ENCODE measurements at regions not wholly inside any gene's neighbourhood (a gene's known extent, or its start where the extent isn't known, plus 50 kb on each side); places are given as distances from the start of the nearest gene placed in this dataset.
A peak's percentile ranks its signal among the peaks of the same experiment; 100 is the strongest.

DNA sequence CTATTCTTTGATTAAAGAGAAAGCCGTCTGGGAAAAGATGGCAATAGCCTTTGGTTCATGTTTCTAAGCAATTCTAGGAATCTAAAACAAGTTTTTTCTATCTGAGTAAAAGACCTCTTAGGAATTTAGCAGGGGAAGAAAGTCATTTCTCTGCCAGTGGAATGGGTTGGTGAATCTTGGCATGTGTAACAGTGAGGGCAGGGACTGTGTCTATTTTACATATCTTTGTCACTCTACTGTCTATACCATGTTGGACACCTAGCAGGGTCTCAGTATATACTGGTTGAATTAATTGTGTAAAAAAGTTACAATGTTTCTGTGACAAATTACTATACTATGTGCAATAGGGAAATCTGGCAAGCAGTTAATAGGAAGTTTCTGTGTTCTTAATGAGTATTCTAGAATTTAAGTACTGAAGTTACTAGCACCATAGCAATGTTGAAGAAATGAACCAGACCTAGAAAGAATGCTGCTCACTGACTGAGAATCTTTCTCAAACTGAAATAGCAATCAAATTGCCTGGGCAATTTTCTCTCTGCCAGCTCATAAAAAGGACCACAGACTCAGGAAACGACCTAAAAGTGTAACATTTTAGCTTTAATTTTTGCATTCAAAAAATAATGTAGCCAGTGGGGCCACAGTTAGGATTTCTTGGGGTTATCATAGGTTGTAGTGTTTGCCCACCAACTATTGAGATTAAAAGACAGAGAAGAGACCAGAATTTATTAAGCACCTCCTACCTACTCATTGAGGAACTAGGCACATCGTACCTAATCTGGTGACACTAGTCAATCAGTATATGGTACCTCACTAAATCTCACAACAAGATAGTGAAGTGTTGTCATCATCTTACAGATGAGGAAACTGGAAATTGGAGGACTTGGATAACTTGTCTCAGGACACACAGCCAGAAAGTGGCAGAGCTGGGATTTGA is 56.2 kb upstream of the LEKR1 start:
- Histone ChIP-seq H3K27ac (no peak overlapping the region), H3K36me3 (no peaks in the 10 kb centered on the region), H3K4me3 (no peak overlapping the region), H3K4me1 (no peaks in the 10 kb centered on the region), H3K27me3 (no peaks in the 10 kb centered on the region), H3K9me3 (no peaks in the 10 kb centered on the region)
- 77 to 94% (median 85%) methylated on average over 3 of the region's 3 CpGs for WGBS, 5 donors
- DNase-seq, result no peak
- intact Hi-C loops (cut with DNase I; ENCODE audit: low total_unique reads), result no loop called here
- TF ChIP-seq, protein P1, sequence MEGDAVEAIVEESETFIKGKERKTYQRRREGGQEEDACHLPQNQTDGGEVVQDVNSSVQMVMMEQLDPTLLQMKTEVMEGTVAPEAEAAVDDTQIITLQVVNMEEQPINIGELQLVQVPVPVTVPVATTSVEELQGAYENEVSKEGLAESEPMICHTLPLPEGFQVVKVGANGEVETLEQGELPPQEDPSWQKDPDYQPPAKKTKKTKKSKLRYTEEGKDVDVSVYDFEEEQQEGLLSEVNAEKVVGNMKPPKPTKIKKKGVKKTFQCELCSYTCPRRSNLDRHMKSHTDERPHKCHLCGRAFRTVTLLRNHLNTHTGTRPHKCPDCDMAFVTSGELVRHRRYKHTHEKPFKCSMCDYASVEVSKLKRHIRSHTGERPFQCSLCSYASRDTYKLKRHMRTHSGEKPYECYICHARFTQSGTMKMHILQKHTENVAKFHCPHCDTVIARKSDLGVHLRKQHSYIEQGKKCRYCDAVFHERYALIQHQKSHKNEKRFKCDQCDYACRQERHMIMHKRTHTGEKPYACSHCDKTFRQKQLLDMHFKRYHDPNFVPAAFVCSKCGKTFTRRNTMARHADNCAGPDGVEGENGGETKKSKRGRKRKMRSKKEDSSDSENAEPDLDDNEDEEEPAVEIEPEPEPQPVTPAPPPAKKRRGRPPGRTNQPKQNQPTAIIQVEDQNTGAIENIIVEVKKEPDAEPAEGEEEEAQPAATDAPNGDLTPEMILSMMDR (IDR thresholded peaks at IDR 0.05), result no peak
- TF ChIP-seq POLR2A (IDR thresholded peaks at IDR 0.05) (no peak), POLR2AphosphoS5 (IDR thresholded peaks at IDR 0.05) (no peak), EP300 (IDR thresholded peaks at IDR 0.05) (no peak)

DNA sequence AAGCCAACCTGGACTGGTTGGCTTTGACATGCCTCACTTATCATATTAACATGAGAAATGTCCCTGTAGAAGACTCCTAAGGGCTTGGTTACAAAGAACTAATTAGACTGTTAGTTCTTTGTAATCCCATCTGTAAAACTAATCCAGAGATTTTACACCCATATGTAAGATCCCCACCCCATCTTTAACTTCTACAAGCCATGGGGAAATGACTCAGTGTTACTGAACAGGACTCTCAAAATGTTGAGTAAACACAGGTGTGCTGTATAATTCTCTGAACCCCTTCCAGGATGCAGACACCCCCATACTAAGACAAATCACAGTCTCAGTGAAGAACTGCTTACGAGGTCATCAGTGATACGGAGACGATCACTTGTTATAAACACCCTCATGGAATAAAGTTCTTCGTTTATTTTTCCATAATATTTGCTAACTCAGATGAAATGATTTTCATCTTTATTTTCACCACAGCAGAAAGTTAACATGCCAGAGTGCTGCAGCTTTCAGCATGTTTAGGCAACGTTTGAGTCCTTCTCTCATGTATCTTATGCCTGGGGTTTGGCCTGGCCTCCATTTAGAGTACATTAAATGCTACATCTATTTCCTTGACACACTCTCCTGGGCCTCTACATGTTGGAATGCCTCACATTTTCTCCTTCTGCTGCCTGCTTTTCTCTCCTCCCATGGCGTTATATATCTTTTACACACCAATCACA is 55.3 kb upstream of the LEKR1 start:
- WGBS, 5 donors, result 79 to 88% (median 83%) methylated on average over 6 of the region's 6 CpGs
- Histone ChIP-seq H3K36me3 (no peaks in the 10 kb centered on the region), H3K4me3 (no peak overlapping the region), H3K9me3 (no peaks in the 10 kb centered on the region), H3K27me3 (no peaks in the 10 kb centered on the region), H3K27ac (no peak overlapping the region), H3K4me1 (no peaks in the 10 kb centered on the region)
- no peak for TF ChIP-seq EP300 (IDR thresholded peaks at IDR 0.05)
- TF ChIP-seq POLR2A (IDR thresholded peaks at IDR 0.05), result no peak
- no peak for TF ChIP-seq POLR2AphosphoS5 (IDR thresholded peaks at IDR 0.05)
- TF ChIP-seq, protein P1 (IDR thresholded peaks at IDR 0.05), result no peak
- no peak for DNase-seq
- intact Hi-C loops (cut with DNase I; ENCODE audit: low total_unique reads), result no loop called here

DNA sequence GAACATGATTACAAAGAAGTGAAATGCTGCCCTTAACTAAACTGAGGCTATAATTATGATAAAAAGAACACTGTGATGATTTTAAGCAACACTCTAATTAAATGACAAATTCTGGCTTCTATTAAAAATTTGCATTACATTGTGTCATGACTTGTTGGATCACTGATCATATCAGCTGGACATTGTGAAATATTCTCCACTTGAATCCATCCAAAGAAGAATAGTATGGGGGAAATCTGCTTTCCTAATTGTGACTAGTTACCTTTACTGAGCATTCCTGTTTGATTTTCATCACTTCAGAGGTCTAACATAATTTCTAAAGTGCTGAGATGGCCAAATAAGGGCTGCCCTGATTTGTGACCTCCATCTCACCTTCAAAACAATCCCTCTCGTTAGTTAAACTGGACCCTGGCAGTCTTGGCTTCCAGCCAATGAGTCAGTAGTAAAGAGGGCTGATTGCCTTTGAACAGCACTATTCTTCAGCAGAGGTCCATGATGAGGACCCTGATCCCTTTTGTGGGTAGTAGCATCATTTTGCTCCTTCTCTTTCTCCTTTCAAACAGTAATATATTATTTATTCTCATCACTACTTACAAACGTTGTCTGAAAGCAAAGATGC is 53.5 kb upstream of the LEKR1 start:
- H3K27me3 ChIP-seq, result no peaks in the 10 kb centered on the region
- no peaks in the 10 kb centered on the region for H3K4me1 ChIP-seq
- H3K9me3 ChIP-seq, result no peaks in the 10 kb centered on the region
- H3K27ac ChIP-seq, result no peak overlapping the region
- H3K4me3 ChIP-seq, result no peak overlapping the region
- WGBS, 5 donors, result 13 to 17% (median 15%) methylated on average over 2 of the region's 2 CpGs
- DNase-seq, result peak in 1 of 2 donors; percentile 30
- no peak for TF ChIP-seq POLR2AphosphoS5 (IDR thresholded peaks at IDR 0.05)
- TF ChIP-seq EP300 (IDR thresholded peaks at IDR 0.05), result no peak
- TF ChIP-seq, protein P1 (IDR thresholded peaks at IDR 0.05), result no peak
- TF ChIP-seq POLR2A (IDR thresholded peaks at IDR 0.05), result no peak
- H3K36me3 ChIP-seq, result no peaks in the 10 kb centered on the region
- intact Hi-C loops (cut with DNase I; ENCODE audit: low total_unique reads), result no loop called here

GRCh38 chr3:156776031-156776430 is 50.1 kb upstream of the LEKR1 start:
- TF ChIP-seq, protein P1 (IDR thresholded peaks at IDR 0.05), result no peak
- TF ChIP-seq EP300 (IDR thresholded peaks at IDR 0.05) (no peak), POLR2A (IDR thresholded peaks at IDR 0.05) (no peak), POLR2AphosphoS5 (IDR thresholded peaks at IDR 0.05) (no peak)
- Histone ChIP-seq H3K27ac (no peak overlapping the region), H3K36me3 (no peaks in the 10 kb centered on the region), H3K27me3 (no peaks in the 10 kb centered on the region), H3K9me3 (no peaks in the 10 kb centered on the region), H3K4me1 (no peaks in the 10 kb centered on the region), H3K4me3 (no peak overlapping the region)
- DNase-seq, result no peak
- WGBS, 5 donors, result 86 to 95% (median 92%) methylated on average over 2 of the region's 2 CpGs
- intact Hi-C loops (cut with DNase I; ENCODE audit: low total_unique reads), result no loop called here
